ENCODE measurements at regions not wholly inside any gene's neighbourhood (a gene's known extent, or its start where the extent isn't known, plus 50 kb on each side); places are given as distances from the start of the nearest gene placed in this dataset.

DNA sequence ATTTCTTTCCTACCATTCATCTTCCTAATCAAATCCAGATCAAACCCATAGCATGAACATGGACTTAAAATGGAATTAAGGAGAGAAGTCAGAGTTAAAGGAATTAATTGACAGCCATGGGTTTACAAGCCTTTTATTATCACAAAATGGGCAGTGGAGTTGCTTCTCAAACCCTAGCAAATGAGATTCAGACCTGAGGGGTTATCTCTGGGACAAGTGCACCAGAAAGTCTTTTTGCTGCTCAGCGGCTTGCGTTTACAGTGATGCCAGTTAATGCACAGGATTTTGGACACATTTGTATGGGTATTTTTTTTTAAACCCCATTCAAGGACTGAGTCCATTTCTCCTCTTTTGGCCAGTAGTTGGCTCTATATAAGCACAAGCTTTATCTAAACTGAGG is 503.0 kb downstream of the EFNB2 start:
- Mint-ChIP-seq H3K36me3 (no peaks in the 10 kb centered on the region), H3K4me1 (no peaks in the 10 kb centered on the region), H3K9me3 (peaks cover 0 to 4% (median 0%) of the 10 kb centered on the region in 3 donors), H3K27ac (no peak overlapping the region), H3K27me3 (no peaks in the 10 kb centered on the region), H3K4me3 (no peak overlapping the region)
- Histone ChIP-seq H3K27ac (ENCODE audit: low read length) (no peak overlapping the region), H3K36me3 (ENCODE audit: control insufficient read depth in 2 of 2, extremely low read depth in 1 of 2, insufficient read depth in 1 of 2, low read length in 1 of 2) (no peaks in the 10 kb centered on the region), H3K27me3 (replicated peaks in 1 of 2; ENCODE audit: control insufficient read depth in 2 of 2, extremely low read depth in 1 of 2, insufficient read depth in 2 of 2, low read length in 1 of 2) (no peaks in the 10 kb centered on the region), H3K9me3 (no peaks in the 10 kb centered on the region), H3K4me1 (ENCODE audit: control insufficient read depth in 1 of 2, extremely low read depth in 1 of 2, insufficient read depth in 2 of 2, low read length in 2 of 2) (no peaks in the 10 kb centered on the region), H3K4me3 (ENCODE audit: control insufficient read depth in 1 of 2, extremely low read depth in 1 of 2, low read length in 1 of 2) (no peak overlapping the region)
- no peak for ATAC-seq (replicated peaks in 1 of 4)
- ChIA-PET POLR2A (interaction anchor here in 1 of 2 donors (0.6 kb wide), 1 partner anchor 164 kb away, joined by 4 read pairs; no protein-coding TSS in a partner anchor), CTCF (no interaction called here)
- no peak for DNase-seq
- WGBS (ENCODE audit: insufficient coverage), result no CpG with 5 or more reads among the region's 2 CpGs

DNA sequence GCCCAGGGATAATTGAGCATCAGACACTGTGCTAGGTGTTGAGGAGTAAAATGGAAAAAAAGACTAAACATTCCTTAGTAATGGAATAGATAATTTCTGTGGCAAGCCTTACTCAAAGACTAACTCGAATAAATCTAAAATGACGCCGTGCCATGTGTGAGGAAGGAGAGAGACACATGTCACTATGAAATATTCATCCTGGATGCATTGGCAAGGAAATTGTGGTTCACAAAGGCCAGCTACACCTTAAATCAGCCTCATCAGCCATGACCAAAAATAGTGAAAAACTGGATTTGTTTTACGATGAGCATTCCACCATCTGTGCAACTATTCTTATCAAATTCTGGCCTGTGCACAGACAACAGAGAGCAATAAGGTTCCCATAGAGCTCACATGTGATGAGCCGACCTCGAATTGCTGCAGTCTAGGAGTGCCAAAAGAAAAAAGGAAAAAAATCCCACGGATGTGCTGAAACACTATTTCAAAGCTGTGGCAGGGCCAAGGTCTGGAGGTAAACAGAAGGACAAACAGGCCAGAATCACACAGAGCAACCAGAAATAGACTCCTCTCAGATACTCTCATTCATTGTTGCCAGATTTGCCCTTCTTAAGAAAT is 505.7 kb downstream of the EFNB2 start:
- Histone ChIP-seq H3K36me3 (ENCODE audit: control insufficient read depth in 2 of 2, extremely low read depth in 1 of 2, insufficient read depth in 1 of 2, low read length in 1 of 2) (no peaks in the 10 kb centered on the region), H3K27ac (ENCODE audit: low read length) (no peak overlapping the region), H3K27me3 (replicated peaks in 1 of 2; ENCODE audit: control insufficient read depth in 2 of 2, extremely low read depth in 1 of 2, insufficient read depth in 2 of 2, low read length in 1 of 2) (no peaks in the 10 kb centered on the region), H3K4me3 (ENCODE audit: control insufficient read depth in 1 of 2, extremely low read depth in 1 of 2, low read length in 1 of 2) (no peak overlapping the region), H3K4me1 (ENCODE audit: control insufficient read depth in 1 of 2, extremely low read depth in 1 of 2, insufficient read depth in 2 of 2, low read length in 2 of 2) (no peaks in the 10 kb centered on the region), H3K9me3 (no peaks in the 10 kb centered on the region)
- H3K9me3 Mint-ChIP-seq, result peaks cover 0 to 4% (median 0%) of the 10 kb centered on the region in 3 donors
- POLR2A ChIA-PET, result no interaction called here
- no peak for ATAC-seq (replicated peaks in 1 of 4)
- WGBS (ENCODE audit: insufficient coverage), result 89% methylated on average over 3 of the region's 7 CpGs
- no peaks in the 10 kb centered on the region for H3K36me3 Mint-ChIP-seq
- CTCF ChIA-PET, result no interaction called here
- no peak overlapping the region for H3K27ac Mint-ChIP-seq
- no peak for DNase-seq
- no peaks in the 10 kb centered on the region for H3K27me3 Mint-ChIP-seq
- H3K4me1 Mint-ChIP-seq, result no peaks in the 10 kb centered on the region
- no peak overlapping the region for H3K4me3 Mint-ChIP-seq

- no peak overlapping the region for H3K27ac Mint-ChIP-seq
- H3K4me1 Mint-ChIP-seq, result no peaks in the 10 kb centered on the region
- peaks cover 0 to 4% (median 0%) of the 10 kb centered on the region in 3 donors for H3K9me3 Mint-ChIP-seq
- Histone ChIP-seq H3K4me1 (ENCODE audit: control insufficient read depth in 1 of 2, extremely low read depth in 1 of 2, insufficient read depth in 2 of 2, low read length in 2 of 2) (no peaks in the 10 kb centered on the region), H3K4me3 (ENCODE audit: control insufficient read depth in 1 of 2, extremely low read depth in 1 of 2, low read length in 1 of 2) (no peak overlapping the region), H3K27me3 (replicated peaks in 1 of 2; ENCODE audit: control insufficient read depth in 2 of 2, extremely low read depth in 1 of 2, insufficient read depth in 2 of 2, low read length in 1 of 2) (no peaks in the 10 kb centered on the region), H3K27ac (ENCODE audit: low read length) (no peak overlapping the region), H3K36me3 (ENCODE audit: control insufficient read depth in 2 of 2, extremely low read depth in 1 of 2, insufficient read depth in 1 of 2, low read length in 1 of 2) (no peaks in the 10 kb centered on the region), H3K9me3 (no peaks in the 10 kb centered on the region)
- H3K4me3 Mint-ChIP-seq, result no peak overlapping the region
- H3K27me3 Mint-ChIP-seq, result no peaks in the 10 kb centered on the region
- CTCF ChIA-PET, result no interaction called here
- H3K36me3 Mint-ChIP-seq, result no peaks in the 10 kb centered on the region
- no peak for ATAC-seq (replicated peaks in 1 of 4)
- POLR2A ChIA-PET, result no interaction called here
- DNase-seq, result no peak
- 80% methylated on average over 1 of the region's 6 CpGs for WGBS (ENCODE audit: insufficient coverage)
Measured at GRCh38 chr13:106028911-106029310, 506.6 kb downstream of the EFNB2 start.

- Mint-ChIP-seq H3K36me3 (no peaks in the 10 kb centered on the region), H3K4me1 (no peaks in the 10 kb centered on the region), H3K27me3 (no peaks in the 10 kb centered on the region), H3K4me3 (no peak overlapping the region), H3K9me3 (peaks cover 0 to 5% (median 4%) of the 10 kb centered on the region in 3 donors), H3K27ac (no peak overlapping the region)
- Histone ChIP-seq H3K36me3 (ENCODE audit: control insufficient read depth in 2 of 2, extremely low read depth in 1 of 2, insufficient read depth in 1 of 2, low read length in 1 of 2) (no peaks in the 10 kb centered on the region), H3K27me3 (replicated peaks in 1 of 2; ENCODE audit: control insufficient read depth in 2 of 2, extremely low read depth in 1 of 2, insufficient read depth in 2 of 2, low read length in 1 of 2) (no peaks in the 10 kb centered on the region), H3K4me3 (ENCODE audit: control insufficient read depth in 1 of 2, extremely low read depth in 1 of 2, low read length in 1 of 2) (no peak overlapping the region), H3K4me1 (ENCODE audit: control insufficient read depth in 1 of 2, extremely low read depth in 1 of 2, insufficient read depth in 2 of 2, low read length in 2 of 2) (no peaks in the 10 kb centered on the region), H3K9me3 (no peaks in the 10 kb centered on the region), H3K27ac (ENCODE audit: low read length) (no peak overlapping the region)
- ATAC-seq (replicated peaks in 1 of 4), result no peak
- ChIA-PET CTCF (no interaction called here), POLR2A (no interaction called here)
- no peak for DNase-seq
- WGBS (ENCODE audit: insufficient coverage), result no CpG with 5 or more reads among the region's 2 CpGs
Measured at GRCh38 chr13:106011600-106011999, 523.9 kb downstream of the EFNB2 start.

DNA sequence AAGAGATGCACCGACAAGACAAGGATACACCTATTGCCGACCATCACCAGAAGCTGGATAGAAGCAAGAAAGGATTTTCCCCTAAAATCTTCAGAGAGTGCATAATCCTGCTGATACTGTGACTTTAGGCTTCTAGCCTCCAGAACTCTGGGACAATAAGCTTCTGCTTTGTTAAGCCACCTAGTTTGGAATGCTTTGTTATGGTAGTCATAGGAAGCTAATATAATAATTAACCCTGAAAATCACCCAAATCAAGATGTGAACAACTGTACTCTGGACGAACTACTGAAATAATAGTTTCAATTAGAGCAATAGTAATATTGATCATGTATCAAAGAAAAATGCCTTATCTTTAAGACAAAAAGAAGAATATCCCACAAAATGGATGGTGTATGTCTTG is 524.6 kb downstream of the EFNB2 start:
- Histone ChIP-seq H3K36me3 (ENCODE audit: control insufficient read depth in 2 of 2, extremely low read depth in 1 of 2, insufficient read depth in 1 of 2, low read length in 1 of 2) (no peaks in the 10 kb centered on the region), H3K9me3 (no peaks in the 10 kb centered on the region), H3K27me3 (replicated peaks in 1 of 2; ENCODE audit: control insufficient read depth in 2 of 2, extremely low read depth in 1 of 2, insufficient read depth in 2 of 2, low read length in 1 of 2) (no peaks in the 10 kb centered on the region), H3K4me1 (ENCODE audit: control insufficient read depth in 1 of 2, extremely low read depth in 1 of 2, insufficient read depth in 2 of 2, low read length in 2 of 2) (no peaks in the 10 kb centered on the region), H3K27ac (ENCODE audit: low read length) (no peak overlapping the region), H3K4me3 (ENCODE audit: control insufficient read depth in 1 of 2, extremely low read depth in 1 of 2, low read length in 1 of 2) (no peak overlapping the region)
- no peaks in the 10 kb centered on the region for H3K36me3 Mint-ChIP-seq
- no peak overlapping the region for H3K27ac Mint-ChIP-seq
- no peak overlapping the region for H3K4me3 Mint-ChIP-seq
- ChIA-PET CTCF (no interaction called here), POLR2A (no interaction called here)
- no peaks in the 10 kb centered on the region for H3K4me1 Mint-ChIP-seq
- H3K9me3 Mint-ChIP-seq, result peaks cover 0 to 5% (median 4%) of the 10 kb centered on the region in 3 donors
- H3K27me3 Mint-ChIP-seq, result no peaks in the 10 kb centered on the region
- DNase-seq (no peak), ATAC-seq (replicated peaks in 1 of 4) (no peak)
- 83% methylated on average over 1 of the region's 3 CpGs for WGBS (ENCODE audit: insufficient coverage)

GRCh38 chr13:106008540-106008939 is 526.9 kb downstream of the EFNB2 start:
- Histone ChIP-seq H3K36me3 (ENCODE audit: control insufficient read depth in 2 of 2, extremely low read depth in 1 of 2, insufficient read depth in 1 of 2, low read length in 1 of 2) (no peaks in the 10 kb centered on the region), H3K27ac (ENCODE audit: low read length) (no peak overlapping the region), H3K27me3 (replicated peaks in 1 of 2; ENCODE audit: control insufficient read depth in 2 of 2, extremely low read depth in 1 of 2, insufficient read depth in 2 of 2, low read length in 1 of 2) (no peaks in the 10 kb centered on the region), H3K4me3 (ENCODE audit: control insufficient read depth in 1 of 2, extremely low read depth in 1 of 2, low read length in 1 of 2) (no peak overlapping the region), H3K9me3 (no peaks in the 10 kb centered on the region), H3K4me1 (ENCODE audit: control insufficient read depth in 1 of 2, extremely low read depth in 1 of 2, insufficient read depth in 2 of 2, low read length in 2 of 2) (no peaks in the 10 kb centered on the region)
- no peak for DNase-seq
- Mint-ChIP-seq H3K27ac (no peak overlapping the region), H3K36me3 (no peaks in the 10 kb centered on the region), H3K4me3 (no peak overlapping the region), H3K27me3 (no peaks in the 10 kb centered on the region), H3K4me1 (no peaks in the 10 kb centered on the region), H3K9me3 (peaks cover 4 to 5% (median 5%) of the 10 kb centered on the region in 3 donors)
- ChIA-PET CTCF (no interaction called here), POLR2A (no interaction called here)
- no peak for ATAC-seq (replicated peaks in 1 of 4)

DNA sequence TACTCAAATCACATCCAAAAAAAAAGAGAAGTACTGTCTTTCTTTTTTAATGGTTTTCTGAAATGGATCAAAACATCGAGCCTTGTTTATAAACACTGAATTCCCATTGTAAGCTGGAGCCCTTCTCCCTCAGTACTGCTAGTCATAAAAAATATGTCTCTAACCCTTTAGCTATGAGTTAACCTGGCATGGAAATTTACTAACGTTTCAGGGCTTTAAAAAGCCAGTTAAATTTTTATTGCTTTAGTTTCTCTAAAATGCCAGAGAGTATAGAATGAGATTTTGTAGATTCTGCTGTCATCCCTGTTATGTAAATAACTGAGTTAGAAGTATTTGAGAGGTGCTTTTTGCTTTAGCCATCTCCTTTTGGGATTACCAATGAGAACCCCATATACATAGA is 528.3 kb downstream of the EFNB2 start:
- Mint-ChIP-seq H3K27ac (no peak overlapping the region), H3K9me3 (peaks cover 4 to 5% (median 5%) of the 10 kb centered on the region in 3 donors), H3K4me1 (no peaks in the 10 kb centered on the region), H3K36me3 (no peaks in the 10 kb centered on the region), H3K4me3 (no peak overlapping the region), H3K27me3 (no peaks in the 10 kb centered on the region)
- ChIA-PET CTCF (interaction anchor here in 1 of 2 donors (0.5 kb wide), 1 partner anchor 16 kb away, joined by 4 read pairs; no protein-coding TSS in a partner anchor), POLR2A (no interaction called here)
- WGBS (ENCODE audit: insufficient coverage), result 63% methylated on average over 1 of the region's 2 CpGs
- no peak overlapping the region for H3K4me3 ChIP-seq (ENCODE audit: control insufficient read depth in 1 of 2, extremely low read depth in 1 of 2, low read length in 1 of 2)
- DNase-seq (no peak), ATAC-seq (replicated peaks in 1 of 4) (no peak)
- no peaks in the 10 kb centered on the region for H3K36me3 ChIP-seq (ENCODE audit: control insufficient read depth in 2 of 2, extremely low read depth in 1 of 2, insufficient read depth in 1 of 2, low read length in 1 of 2)
- no peaks in the 10 kb centered on the region for H3K27me3 ChIP-seq (replicated peaks in 1 of 2; ENCODE audit: control insufficient read depth in 2 of 2, extremely low read depth in 1 of 2, insufficient read depth in 2 of 2, low read length in 1 of 2)
- H3K4me1 ChIP-seq (ENCODE audit: control insufficient read depth in 1 of 2, extremely low read depth in 1 of 2, insufficient read depth in 2 of 2, low read length in 2 of 2), result no peaks in the 10 kb centered on the region
- H3K27ac ChIP-seq (ENCODE audit: low read length), result no peak overlapping the region
- H3K9me3 ChIP-seq, result peaks cover 2% of the 10 kb centered on the region
